ENCODE measurements at regions not wholly inside any gene's neighbourhood (a gene's known extent, or its start where the extent isn't known, plus 50 kb on each side); places are given as distances from the start of the nearest gene placed in this dataset.

DNA sequence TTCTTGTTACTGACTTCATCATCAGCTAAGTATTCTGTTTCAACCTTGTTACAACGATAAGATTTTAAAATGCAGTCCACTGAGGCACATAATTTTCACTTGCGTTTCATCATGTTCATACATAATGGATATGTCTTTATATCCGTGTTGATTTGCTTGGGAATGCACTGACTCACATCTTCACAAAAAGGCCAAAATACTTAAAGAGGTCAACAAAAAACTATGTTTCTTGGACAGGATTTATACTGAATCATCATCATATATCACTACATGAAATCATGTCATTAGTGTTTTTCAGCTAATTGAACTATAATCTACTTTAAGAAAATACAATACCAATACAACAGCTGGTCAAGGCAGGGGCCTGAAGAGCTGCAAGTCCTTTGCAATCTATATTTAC lies 324.5 kb upstream of the KLF6 start:
- in situ Hi-C loops (cut with HindIII; ENCODE audit: low sequenced_read_pairs) = no loop called here

DNA sequence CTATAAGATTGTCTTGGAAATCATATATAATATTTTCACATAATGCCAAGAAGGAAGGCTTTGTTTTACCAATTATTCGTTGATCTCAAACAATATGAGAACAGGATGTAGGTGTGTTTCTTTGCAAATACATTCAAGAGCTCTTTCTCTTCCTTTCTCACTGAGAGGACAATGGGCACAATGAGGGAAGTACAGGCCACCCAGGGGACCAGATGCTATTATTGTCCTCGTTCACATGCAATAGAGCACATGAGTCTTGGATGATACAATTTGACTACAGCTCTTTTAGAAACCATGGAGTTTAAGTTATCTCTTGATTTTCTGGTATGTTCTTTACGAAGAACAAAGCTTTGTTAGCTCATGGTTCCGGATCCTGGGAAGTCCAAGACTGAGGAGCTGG lies 323.7 kb upstream of the KLF6 start:
- in situ Hi-C loops (cut with HindIII; ENCODE audit: low sequenced_read_pairs) = no loop called here
- no peak for DNase-seq (ENCODE audit: low spot score)

More for the DNA sequence above, 324.5 kb upstream of the KLF6 start:
- no peak for DNase-seq (ENCODE audit: low spot score)

- in situ Hi-C loops (cut with HindIII; ENCODE audit: low sequenced_read_pairs) = no loop called here
- DNase-seq (ENCODE audit: low spot score) = no peak
These were observed 322.4 kb upstream of the KLF6 start for GRCh38 chr10:4107285-4107851.

DNA sequence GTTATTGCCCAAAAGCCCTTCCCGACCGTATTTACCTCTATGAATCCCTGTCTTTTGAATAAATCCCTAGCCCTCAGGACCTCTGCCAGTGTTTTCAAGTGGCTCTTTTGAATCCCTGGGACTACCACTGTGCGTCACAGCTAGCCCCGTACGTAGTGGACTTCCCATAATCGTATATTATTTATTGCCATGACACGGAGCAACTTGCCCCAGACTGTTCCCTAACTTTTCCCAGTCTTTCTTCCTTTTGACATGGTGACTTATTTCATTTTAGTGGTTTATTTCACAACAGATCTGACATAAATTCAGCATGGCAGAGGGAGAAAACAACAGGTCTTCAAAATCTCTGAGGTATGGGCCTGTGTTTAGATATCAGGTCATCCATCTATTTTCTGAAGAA lies 318.6 kb upstream of the KLF6 start:
- DNase-seq (ENCODE audit: low spot score) = no peak
- in situ Hi-C loops (cut with HindIII; ENCODE audit: low sequenced_read_pairs) = no loop called here

GRCh38 chr10:4102802-4103344 lies 317.9 kb upstream of the KLF6 start:
- in situ Hi-C loops (cut with HindIII; ENCODE audit: low sequenced_read_pairs) = no loop called here
- DNase-seq (ENCODE audit: low spot score) = no peak

DNA sequence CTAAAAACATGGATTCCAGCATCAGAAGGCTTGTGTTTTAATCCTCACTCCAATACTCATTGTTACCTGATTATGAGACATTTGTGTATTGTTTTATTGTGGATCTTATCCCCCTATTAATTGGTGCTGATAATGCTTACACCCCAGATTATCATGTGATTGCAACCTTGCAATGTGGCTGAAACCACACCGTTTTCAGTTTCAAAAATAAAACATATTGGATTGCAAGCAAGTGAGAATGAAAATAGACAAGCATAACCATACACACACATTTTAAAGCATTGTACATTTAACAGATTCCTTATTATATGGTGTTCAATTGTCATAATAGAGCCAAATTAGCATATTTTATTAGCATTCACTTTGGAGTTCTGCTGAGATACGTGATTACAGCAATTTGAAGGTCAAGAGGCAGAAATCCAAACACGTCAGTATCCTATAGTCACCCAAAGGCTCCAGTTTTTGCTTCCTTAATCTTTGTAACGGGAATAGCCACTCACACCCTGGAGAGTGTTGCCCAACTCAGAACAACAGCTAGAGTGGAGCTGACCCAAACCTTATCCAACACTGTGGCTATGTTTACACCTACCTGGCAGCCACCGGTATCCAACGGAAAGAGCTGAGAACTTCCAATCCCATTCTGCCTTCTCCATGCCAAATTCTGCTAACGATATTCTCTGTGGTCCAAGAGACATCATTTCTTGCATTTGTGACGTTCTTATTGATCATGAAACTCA lies 317.1 kb upstream of the KLF6 start:
- in situ Hi-C loops (cut with HindIII; ENCODE audit: low sequenced_read_pairs) = no loop called here

DNA sequence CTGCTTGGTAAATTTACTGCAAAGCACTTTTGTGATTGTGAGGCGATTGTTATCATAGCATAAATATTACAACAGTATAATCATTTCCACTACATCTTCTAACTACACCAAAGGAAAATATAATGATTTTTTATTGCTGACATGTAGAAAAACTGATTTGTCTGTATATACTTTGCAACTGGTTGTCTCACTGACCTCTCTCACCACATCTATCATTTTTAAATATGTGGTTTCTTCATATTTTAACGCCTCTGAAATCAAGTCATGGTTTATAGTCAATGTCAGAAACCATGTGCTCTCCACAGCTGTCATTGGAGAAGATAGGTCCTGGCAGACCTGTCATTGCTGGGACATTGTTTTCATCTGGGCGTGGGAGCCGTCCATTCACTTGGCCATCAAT lies 315.4 kb upstream of the KLF6 start:
- DNase-seq (ENCODE audit: low spot score) = no peak
- in situ Hi-C loops (cut with HindIII; ENCODE audit: low sequenced_read_pairs) = no loop called here

More for the DNA sequence above, 317.1 kb upstream of the KLF6 start:
- no peak for DNase-seq (ENCODE audit: low spot score)

- no peak for DNase-seq (ENCODE audit: low spot score)
- in situ Hi-C loops (cut with HindIII; ENCODE audit: low sequenced_read_pairs) = no loop called here
These were observed 314.2 kb upstream of the KLF6 start for GRCh38 chr10:4099202-4099601.

DNA sequence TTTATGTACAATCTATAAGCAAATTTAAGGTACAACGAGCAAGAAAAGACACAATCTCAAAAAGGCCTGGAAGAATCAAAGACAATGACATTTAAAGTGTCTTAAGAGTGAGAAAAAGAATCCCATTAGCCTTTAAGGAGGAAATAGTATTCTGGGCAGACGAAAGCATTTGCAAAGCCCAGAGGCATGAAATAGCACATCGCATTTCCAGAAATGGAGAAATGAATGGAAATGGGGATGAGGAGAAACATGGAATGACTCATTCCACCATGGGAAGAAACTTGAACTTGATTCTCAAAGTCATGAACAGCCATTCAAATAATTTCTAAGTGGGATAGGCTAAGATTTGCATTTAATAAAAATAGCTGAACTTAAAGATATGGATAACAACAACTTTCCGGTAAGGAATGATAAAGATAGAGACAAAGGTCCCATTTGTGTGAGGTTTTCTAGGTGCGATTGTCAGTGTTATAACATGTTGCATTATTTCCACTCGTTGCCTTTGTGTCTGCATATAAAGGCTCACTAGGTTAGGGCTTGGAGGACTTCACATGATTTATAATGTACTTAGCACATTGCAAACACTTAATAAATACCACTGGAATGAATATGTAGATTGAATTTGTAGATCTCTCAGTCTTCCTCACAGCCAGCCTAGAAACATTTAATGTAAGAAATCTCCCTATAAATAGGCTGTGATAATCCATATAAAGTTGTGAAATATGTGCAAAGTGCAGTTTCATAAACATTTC lies 310.3 kb upstream of the KLF6 start:
- in situ Hi-C loops (cut with HindIII; ENCODE audit: low sequenced_read_pairs) = no loop called here

DNA sequence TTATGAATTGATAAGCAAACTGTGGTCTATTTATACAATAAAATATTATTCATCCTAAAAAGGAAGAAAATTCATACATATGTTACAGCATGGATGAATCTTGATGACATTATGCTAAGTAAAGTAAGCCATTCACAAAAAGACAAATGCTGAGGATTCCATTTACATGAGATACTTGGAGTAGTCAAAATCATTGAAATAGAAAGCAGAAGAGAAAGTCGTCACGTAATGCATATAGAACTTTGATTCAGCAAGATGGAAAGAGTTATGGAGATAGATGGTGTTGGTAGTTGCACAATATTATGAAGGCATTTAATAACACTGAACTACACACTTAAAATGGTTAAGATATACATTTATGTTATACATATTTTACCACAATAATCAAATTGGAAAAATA lies 309.7 kb upstream of the KLF6 start:
- in situ Hi-C loops (cut with HindIII; ENCODE audit: low sequenced_read_pairs) = no loop called here
- no peak for DNase-seq (ENCODE audit: low spot score)

More for the DNA sequence above, 310.3 kb upstream of the KLF6 start:
- no peak for DNase-seq (ENCODE audit: low spot score)

DNA sequence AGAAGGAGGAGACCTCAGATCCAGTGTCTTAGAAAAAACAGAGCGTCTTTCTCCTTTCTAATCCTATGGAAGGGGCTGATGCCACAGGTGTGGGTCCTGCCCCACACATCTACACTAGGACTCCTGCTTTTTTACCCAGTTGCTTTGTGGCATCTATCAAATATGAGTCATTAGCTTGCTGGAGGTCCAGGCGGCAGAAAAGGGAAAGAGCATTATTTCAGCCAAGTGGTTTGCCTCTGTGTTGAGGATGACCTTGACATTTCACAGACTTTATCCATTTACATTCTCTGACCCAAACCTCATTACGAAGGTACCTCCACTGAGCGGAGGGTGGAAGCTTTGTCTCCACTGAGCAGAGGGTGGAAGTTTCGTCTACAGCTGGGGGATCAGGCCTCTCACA lies 308.4 kb upstream of the KLF6 start:
- in situ Hi-C loops (cut with HindIII; ENCODE audit: low sequenced_read_pairs) = no loop called here
- no peak for DNase-seq (ENCODE audit: low spot score)

DNA sequence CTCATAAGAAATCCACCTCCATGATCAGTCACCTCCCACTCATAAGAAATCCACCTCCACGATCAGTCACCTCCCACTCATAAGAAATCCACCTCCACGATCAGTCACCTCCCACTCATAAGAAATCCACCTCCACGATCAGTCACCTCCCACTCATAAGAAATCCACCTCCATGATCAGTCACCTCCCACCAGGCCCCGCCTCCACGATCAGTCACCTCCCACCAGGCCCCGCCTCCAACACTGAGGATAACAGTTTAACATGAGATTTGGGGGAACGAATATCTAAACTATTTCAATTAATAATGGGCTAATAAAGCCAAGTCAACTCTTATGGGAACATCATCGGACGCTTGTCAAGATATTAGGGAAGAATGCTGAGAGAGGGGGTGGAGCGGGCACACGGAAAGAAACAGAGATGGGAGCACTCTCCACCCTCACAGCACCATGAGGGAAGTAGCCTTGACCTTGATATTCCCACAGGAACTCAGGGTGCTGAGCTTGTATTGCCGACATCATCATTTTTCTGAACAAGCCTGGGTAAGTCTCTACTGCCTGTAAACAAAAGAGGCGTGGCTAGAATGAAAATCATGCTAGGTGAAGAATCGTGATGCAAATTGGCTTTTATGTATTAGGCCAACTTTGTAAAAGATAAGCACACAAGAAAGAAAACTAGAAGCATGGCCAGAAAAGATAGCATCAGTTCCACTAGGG lies 303.5 kb upstream of the KLF6 start:
- in situ Hi-C loops (cut with HindIII; ENCODE audit: low sequenced_read_pairs) = no loop called here
- DNase-seq (ENCODE audit: low spot score) = no peak

DNA sequence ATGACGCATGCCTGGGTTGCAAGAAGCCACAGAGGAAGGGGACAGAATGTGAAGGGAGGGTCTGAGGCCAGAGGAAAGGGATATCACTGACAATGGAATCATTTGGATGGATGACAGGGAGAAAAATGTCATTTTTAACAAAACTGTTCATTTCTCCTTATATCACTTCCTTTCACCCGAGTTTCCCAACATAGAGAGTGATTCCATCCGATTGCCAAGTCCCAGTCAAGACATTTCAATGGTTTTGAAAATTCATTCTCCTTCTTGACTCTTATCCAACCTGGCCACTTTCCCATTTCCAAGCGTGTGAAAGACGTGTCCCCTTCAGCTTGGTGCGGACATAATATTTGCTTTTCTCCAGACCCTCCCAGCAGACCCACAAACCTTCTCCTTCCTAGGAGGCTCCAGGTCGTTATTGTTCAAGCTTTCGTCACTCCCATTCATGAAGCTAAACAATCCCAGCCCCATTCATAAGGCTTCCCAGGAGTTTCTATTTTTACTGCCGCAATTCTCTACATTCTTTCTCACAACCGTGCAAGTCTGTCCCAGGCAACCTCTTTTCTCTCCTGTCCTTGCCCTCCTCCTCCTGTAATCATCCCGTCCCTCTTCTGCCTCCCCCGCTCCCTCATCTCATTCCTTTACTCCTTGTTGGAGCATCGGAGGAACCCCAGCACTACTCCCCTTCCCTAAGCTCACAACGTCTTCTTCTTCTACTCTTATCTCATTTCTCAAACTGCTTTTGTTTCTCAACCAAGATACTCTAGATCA lies 301.3 kb upstream of the KLF6 start:
- in situ Hi-C loops (cut with HindIII; ENCODE audit: low sequenced_read_pairs) = no loop called here
- DNase-seq (ENCODE audit: low spot score) = no peak

DNA sequence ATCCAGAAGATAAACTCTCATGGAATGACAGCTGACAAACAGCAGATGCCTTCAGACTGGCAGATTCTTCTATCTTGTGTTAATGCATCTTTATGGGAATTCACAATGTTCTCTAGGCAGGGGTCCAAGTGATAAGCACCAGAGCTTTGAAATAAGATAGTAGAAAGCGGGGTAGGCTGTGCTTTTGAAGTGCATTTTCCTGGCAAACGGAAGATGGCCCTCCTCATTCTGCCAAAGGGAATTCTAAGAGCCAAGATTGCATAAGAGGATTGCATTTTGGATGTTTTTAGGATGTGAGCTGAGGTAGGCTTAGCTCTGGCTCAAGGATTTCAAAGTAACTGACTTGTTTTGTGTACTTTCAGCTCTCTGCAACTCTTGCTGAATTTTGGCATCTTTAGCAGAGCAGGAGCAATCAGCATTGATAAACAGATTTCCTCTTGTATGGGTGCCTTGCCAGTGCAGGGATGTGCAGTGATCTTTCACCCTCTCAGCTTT lies 298.5 kb upstream of the KLF6 start:
- no peak for DNase-seq (ENCODE audit: low spot score)
- in situ Hi-C loops (cut with HindIII; ENCODE audit: low sequenced_read_pairs) = no loop called here

DNA sequence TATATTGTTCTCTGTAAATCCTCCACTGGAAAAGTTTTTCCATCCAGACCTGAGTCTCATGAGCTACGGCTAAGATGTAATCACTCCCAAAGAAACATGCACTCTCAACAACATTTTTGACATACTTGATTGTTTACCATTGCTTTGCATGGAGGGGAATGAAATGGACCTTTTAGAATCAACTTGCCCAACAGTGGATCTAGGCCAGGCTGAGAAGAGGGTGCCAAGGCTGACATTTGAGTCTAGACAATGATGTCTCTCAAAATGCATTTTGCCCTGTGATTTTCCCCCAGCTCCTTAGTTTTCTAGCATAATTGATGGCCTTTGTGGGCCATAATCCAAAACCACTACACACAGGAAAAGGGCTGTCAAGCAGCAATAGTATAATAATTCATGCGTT lies 297.9 kb upstream of the KLF6 start:
- no peak for DNase-seq (ENCODE audit: low spot score)
- in situ Hi-C loops (cut with HindIII; ENCODE audit: low sequenced_read_pairs) = no loop called here

GRCh38 chr10:4081685-4082111 lies 296.7 kb upstream of the KLF6 start:
- no peak for DNase-seq (ENCODE audit: low spot score)
- in situ Hi-C loops (cut with HindIII; ENCODE audit: low sequenced_read_pairs) = no loop called here

GRCh38 chr10:4080225-4080805 lies 295.3 kb upstream of the KLF6 start:
- in situ Hi-C loops (cut with HindIII; ENCODE audit: low sequenced_read_pairs) = no loop called here

DNA sequence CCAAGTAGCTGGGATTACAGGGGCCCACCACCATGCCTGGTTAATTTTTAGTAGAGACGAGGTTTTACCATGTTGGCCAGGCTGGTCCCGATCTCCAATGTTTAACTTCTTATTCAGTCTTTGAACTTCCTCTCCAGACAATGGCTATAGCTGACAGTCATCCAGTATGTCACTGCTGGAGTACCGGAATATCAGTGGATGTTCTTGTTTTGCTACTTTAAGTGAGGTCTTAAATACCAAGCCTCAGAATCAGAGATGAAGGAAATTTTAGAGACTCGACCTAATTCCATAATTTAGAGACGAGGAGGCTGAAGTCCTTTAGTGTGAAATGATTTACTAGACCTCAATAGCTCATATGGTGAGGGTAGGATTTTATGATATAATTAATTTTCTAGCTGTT lies 294.8 kb upstream of the KLF6 start:
- no peak for DNase-seq (ENCODE audit: low spot score)
- in situ Hi-C loops (cut with HindIII; ENCODE audit: low sequenced_read_pairs) = no loop called here

More at GRCh38 chr10:4080225-4080805, 295.3 kb upstream of the KLF6 start:
- no peak for DNase-seq (ENCODE audit: low spot score)

Measured in G401 (cell line).